ENCODE measurements at regions not wholly inside any gene's neighbourhood (a gene's known extent, or its start where the extent isn't known, plus 50 kb on each side); places are given as distances from the start of the nearest gene placed in this dataset.
"Not testable (repeated sequence)": the region's sequence is repeated elsewhere in the genome, so short reads cannot be mapped to it uniquely, and the experiment has no call there.

DNA sequence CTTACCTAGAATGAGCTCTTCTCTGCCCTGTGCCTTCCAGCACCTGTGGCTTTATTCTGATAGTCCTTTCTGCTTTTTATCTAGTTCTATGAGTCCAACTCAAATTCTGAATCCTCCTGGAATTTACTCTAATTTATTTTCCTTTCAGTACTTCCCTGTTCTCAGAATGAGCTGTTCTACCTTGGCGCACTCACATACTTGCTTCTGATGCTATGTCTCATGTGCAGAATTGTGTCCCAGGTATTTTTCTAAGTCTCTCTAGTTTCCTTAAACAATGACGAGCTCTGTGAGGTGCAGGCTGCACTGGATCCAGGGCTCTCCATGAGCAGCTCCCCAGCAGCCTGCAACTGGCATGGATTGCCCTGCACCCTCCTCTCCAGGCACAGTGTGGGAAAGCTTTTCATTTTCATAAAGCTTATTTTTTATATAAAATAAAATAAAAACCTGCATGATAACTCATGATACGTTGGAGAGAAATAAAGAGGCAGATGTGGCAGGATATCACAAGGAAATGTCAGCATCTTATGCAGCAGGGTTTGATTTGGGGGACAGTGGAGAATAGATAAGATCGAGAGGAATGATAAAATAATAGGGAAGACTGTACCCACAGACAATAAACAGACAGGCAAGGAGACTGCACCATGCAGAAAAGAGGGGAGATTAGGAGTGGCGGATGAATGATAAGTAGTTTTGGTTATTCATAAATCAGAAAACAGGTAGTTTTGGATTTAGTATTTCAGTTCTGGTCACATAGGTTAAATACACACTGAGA, 258.2 kb upstream of the POM121L12 start:
- DNase-seq = no peak

DNA sequence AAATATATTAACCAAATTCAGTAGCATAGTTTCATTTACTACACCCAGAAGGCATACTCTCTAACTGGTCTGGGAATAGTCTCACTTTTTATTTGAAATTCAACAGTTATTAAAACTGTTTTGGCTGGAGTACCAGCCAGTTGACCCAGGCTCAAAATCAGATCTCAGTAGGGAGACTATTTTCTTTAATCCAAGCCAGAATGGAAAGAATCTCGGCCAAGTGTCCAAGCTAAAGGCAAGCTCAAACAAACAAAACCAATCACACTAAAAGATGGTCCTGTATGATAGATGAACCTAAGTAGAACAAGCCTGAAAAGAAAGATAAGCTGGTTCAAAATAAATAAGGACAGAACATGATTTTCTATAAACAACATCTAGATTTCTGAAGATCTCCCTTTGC, 259.6 kb upstream of the POM121L12 start:
- DNase-seq = no peak

DNA sequence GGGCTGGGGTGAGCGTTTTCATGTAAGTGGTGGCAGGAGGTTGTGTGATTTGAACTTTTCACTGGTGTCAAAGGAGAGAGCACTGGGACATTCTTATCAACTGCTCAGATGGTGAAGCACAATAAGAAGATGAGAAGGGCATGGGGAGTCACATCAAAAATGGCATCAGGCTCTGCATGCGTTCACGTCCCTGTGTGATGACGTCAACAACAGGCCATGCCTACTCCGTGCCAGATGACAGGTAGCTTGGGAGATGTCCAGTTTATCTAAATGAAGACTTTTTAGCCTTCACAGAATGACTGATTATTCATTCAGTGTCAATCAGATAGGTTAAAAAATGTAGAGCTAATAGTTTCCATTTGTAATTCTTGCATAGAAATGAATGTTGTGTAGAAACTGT, 264.3 kb upstream of the POM121L12 start:
- no peak for DNase-seq

DNA sequence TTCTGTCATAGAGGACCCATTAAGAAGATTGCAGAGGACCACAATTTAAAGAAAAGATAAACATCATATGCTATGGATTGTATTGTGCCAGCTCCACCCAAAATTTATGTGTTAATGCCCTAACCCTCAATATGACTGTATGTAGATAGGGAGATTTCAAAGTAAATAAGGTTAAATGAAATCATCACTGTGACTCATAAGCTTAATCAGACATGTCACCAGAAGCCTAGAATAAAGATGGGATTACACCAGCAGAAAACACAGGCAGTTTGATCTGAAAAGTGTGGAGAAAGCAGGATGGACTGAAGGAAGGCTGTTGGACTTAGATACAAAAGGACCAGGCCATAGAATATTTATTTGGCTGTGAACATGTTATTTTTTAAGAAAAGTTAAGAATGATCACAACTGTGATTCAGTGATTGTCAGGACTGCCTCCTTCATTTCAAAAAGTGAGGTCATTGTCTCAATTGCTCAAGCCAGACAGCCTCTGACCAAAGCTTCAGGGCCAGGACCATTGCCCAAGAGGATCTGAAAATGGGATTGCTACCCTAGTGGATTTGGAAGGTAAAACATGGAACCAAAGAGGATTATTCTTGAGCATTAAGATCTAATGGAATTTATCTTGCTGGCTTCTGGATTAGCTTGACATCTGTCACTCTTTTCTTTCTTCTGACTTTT, 270.8 kb upstream of the POM121L12 start:
- DNase-seq = no peak

- DNase-seq = no peak
These were observed 277.1 kb upstream of the POM121L12 start for GRCh38 chr7:52758356-52758755.

DNA sequence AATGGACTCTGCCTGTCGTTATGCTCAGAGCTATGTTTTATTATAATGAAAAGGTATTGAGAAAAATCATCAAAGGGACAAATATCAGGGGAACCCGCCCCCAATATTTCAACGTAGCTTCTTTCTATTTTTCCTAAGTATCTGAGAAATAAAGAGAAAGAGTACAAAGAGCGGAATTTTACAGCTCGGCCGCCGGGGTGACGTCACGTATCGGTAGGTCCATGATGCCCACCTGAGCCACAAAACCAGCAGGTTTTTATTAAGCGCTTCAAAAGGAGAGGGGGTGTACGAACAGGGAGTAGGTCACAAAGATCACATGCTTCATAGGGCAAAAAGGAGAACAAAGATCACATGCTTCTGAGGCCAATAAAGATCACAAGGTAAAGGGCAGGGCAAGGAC, 281.6 kb upstream of the POM121L12 start:
- no peak for DNase-seq

GRCh38 chr7:52752891-52753290, 282.5 kb upstream of the POM121L12 start:
- no peak for DNase-seq

GRCh38 chr7:52749880-52750279, 285.6 kb upstream of the POM121L12 start:
- no peak for DNase-seq

- DNase-seq = no peak
These were observed 287.6 kb upstream of the POM121L12 start for GRCh38 chr7:52747817-52748216.

DNA sequence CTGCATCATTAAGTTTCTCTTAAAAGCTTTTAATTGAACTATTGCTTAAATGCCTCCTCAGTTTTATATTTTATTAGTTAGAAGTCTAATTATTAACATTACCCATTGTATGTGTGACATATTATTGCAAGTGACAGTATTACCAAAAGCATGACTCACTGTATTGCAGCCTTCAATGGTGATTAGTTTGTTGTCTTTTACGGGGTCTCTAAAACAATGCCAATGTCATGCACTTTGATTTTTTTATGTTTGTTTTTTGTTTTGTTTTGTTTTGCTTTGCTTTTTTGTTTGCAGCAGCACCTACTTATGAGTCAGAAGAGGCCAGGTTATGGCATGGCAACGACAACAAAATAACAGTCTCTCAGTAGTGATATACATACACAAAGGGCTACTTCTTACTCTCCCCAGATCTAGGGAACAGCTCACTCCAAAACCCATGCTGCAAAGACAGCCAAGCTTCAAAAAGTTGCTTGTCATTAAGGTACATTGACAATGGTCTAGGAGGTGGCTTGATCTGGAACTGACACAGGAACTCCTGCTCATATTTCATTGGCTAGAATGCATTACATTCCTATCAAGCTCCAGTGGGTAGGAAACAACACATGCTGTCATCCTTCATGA, 293.7 kb upstream of the POM121L12 start:
- DNase-seq = no peak

DNA sequence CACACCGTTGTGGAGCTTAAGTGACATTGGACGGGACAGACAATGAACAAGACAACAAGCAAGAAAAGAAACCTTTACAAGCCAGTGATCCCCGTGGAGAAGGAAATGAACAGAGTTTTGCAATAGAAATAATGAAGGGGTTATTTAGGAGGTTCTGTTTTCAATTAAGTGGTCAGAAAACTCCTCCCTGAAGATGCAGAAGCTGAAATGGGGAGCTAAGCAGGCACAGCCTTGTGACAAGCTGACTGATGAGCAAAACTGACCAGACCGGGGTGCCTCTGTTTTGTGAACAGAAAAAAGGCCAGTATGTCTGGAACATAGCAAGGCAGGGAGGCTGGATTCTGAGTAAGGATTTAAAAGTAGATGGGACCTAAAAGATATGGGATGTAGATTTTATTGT, 299.8 kb upstream of the POM121L12 start:
- no peak for DNase-seq

DNA sequence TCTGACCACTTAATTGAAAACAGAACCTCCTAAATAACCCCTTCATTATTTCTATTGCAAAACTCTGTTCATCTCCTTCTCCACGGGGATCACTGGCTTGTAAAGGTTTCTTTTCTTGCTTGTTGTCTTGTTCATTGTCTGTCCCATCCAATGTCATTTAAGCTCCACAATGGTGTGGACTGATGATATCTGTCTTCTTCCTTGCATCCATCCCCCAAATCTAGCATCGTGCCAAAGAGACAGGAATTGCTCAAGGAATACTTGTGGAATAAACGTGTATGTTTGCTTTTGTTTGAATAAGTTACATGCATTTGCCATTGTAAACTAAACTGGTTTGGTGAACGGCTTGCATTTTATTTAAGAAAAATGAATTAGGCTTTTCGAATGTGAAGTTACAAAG, 306.8 kb upstream of the POM121L12 start:
- not testable (repeated sequence) for DNase-seq

GRCh38 chr7:52727632-52728031, 307.8 kb upstream of the POM121L12 start:
- no peak for DNase-seq

DNA sequence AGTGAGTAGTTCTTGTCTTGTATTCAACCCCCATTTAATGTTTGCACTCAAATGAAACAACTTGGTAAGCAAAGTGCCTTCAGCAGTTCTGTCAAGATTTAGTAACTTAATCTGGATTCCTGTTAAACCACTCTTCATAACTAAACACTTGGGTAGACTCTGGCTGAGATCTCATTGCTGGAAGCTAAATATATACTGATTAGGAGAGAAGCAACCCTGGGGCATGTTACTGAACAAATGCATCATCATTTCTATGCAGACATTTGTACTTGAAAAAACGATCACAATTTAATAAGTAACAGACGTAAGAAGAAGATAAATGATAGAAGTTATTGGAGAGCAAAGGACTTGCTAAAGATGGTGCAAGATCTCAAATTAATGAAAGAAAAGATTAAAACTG, 308.4 kb upstream of the POM121L12 start:
- no peak for DNase-seq

DNA sequence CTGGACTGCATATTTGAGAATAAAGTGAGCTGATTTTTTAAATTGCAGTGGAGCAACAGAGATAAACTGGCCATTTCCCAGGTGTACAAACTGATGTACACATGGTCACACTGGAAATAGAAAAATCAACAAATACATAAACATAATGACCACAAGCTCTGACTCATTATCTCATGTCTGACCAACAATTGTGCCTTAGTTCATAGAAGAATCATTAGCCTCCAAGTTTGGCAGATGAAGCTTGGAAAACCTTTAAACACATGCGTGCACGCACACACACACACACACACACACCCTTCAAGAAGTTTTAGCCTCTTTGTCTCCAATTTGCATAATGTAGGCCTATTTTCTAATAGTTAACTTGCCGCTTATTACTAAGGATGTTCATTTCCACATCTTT, 308.9 kb upstream of the POM121L12 start:
- DNase-seq = no peak

DNA sequence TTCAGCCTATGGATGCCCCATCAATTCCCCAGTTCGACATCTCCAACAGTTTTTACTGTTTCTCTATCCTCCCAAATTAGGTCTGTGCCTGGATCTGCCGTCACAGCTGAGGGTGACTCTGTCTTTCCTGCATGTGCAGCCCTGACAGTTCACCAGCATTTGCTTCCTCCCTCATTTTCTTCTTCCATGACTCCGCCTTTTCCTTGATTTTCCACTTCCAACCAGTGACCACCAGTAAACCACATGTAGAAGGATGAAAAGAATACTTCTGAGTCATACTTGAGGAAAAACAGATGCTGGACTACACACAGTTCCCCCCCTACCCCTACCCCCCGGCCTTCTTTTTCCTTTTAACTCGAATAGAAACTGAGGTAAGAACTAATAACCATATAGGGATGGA, 311.8 kb upstream of the POM121L12 start:
- no peak for DNase-seq

- DNase-seq = no peak
These were observed 314.6 kb upstream of the POM121L12 start for GRCh38 chr7:52720856-52721255.

DNA sequence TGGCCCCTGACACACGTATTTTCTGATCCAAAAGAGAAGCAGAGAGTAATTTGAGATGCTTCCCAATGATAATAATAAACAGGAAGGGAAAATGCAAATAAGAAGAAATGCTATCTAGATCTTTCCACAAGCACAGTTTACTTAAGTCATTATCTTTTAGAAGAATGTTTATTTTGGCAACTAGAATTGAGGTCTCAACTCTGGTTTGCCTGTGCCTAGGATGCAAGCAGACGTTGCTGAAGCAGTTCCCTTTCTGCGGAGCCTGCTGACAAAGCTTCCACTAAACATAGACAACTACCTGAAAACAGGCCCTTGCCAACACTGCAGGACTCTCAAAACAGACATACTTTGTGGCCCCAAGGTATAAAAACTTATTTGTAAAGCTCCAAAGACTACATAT, 315.8 kb upstream of the POM121L12 start:
- DNase-seq = no peak

DNA sequence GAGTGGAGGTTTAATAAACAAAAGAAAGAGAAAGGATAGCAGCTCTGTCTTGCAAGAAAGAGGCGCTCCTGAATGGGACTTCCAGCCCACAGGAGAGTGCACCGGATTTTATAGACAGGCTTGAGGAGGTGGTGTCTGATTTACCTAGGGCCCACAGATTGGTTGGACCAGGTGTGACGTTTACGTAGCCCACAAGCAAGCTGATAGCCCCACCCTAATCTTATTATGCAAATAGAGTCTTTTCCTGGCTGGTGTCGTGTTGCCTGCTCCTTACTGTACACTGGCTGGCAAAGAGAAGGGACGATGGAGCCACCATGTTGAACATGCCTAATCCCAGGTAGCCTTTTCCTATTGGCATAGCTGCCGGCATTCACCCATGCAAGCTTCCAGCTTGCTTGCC, 319.7 kb upstream of the POM121L12 start:
- DNase-seq = no peak

DNA sequence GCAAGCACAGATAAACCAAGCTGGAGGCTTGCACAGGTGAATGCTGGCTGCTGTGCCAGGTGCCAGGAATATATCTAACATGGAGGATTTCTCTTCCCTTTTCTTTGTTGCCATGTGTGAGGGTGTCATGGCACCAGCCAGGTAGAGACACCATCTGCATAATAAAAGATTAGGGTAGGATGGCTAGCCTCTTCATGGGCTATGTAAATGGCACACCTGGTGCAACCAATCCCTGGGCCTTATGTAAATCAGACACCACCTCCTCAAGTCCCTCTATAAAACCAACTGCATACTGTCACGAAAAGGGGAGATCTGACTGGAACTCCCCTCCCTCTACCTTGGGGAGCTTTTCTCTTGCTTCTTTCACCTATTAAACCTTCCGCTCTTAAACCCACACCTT, 322.5 kb upstream of the POM121L12 start:
- DNase-seq = no peak

DNA sequence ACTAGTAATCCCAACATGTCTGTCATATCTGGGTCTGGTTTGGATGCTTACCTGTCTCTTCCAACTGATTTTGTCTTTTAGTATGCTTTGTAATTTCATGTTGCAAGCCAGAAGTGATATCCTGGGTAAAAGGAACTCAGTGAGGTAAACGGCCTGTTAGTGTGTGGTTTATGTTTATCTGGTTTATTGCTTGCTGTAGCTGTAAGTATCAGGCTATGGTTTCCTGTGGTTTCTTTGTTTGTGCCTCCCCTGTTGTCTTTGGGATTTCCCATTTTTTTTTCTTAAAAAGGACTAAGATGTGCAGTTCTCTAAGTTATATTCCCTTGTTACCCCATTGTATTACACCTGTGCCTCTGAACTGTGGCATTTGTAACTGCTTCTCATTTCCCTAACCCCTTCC, 323.5 kb upstream of the POM121L12 start:
- no peak for DNase-seq

DNA sequence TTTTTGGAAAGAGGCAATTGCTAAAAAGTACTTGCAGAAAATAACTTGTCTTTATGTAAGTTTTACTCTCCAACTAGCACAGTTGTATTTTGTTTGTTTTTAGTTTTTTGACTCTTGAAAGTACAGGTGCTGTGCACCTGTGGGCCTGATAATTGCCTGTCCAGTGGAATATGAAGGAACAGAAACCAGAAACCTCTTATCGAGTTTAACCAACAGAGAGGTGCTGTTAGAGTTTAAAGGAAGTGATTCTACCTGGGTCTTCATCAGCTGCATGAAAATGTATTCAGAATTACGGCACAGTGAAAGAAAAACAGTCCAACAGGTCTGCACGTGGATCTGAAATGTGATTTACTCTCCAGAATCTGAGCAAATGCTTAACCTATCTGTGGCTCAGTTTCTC, 326.6 kb upstream of the POM121L12 start:
- no peak for DNase-seq

GRCh38 chr7:52705768-52706167, 329.7 kb upstream of the POM121L12 start:
- no peak for DNase-seq

GRCh38 chr7:52700349-52700748, 335.1 kb upstream of the POM121L12 start:
- no peak for DNase-seq
